GM21360 (cell line): ENCODE measurements at regions not wholly inside any gene's neighbourhood (a gene's known extent, or its start where the extent isn't known, plus 50 kb on each side); places are given as distances from the start of the nearest gene placed in this dataset.

ENCODE experiments used
- ATAC-seq: cut with Tn5 transposase; IDR thresholded peaks from one replicate; pipeline ENCODE4 v1.9.1; 2021; ENCODE audit warnings: mild to moderate bottlenecking, moderate library complexity; ENCODE audit not compliant: unreplicated experiment

- ATAC-seq: no peak
These were observed 81.2 kb upstream of the SASH1 start for GRCh38 chr6:148261470-148261869.

- no peak for ATAC-seq
These were observed 79.6 kb upstream of the SASH1 start for GRCh38 chr6:148263010-148263409.

- ATAC-seq: no peak
These were observed 78.7 kb upstream of the SASH1 start for GRCh38 chr6:148263961-148264360.

- no peak for ATAC-seq
These were observed 77.6 kb upstream of the SASH1 start for GRCh38 chr6:148265054-148265453.

- ATAC-seq: no peak
These were observed 73.3 kb upstream of the SASH1 start for GRCh38 chr6:148269386-148269785.

GRCh38 chr6:148271711-148272439 lies 70.8 kb upstream of the SASH1 start:
- no peak for ATAC-seq

- ATAC-seq: no peak
These were observed 70.0 kb upstream of the SASH1 start for GRCh38 chr6:148272597-148272996.

- no peak for ATAC-seq
These were observed 68.5 kb upstream of the SASH1 start for GRCh38 chr6:148273962-148274752.

- ATAC-seq: no peak
These were observed 67.8 kb upstream of the SASH1 start for GRCh38 chr6:148274809-148275208.

GRCh38 chr6:148285205-148285604 lies 57.4 kb upstream of the SASH1 start:
- ATAC-seq: no peak

GRCh38 chr6:148286563-148286962 lies 56.1 kb upstream of the SASH1 start:
- ATAC-seq: no peak

GRCh38 chr6:148287623-148288333 lies 54.9 kb upstream of the SASH1 start:
- ATAC-seq: no peak

GRCh38 chr6:148288541-148288940 lies 54.1 kb upstream of the SASH1 start:
- ATAC-seq: no peak

GRCh38 chr6:148289153-148289552 lies 53.5 kb upstream of the SASH1 start:
- ATAC-seq: no peak

GRCh38 chr6:148291876-148292275 lies 50.8 kb upstream of the SASH1 start:
- ATAC-seq: no peak
